ENCODE measurements at regions not wholly inside any gene's neighbourhood (a gene's known extent, or its start where the extent isn't known, plus 50 kb on each side); places are given as distances from the start of the nearest gene placed in this dataset.

DNA sequence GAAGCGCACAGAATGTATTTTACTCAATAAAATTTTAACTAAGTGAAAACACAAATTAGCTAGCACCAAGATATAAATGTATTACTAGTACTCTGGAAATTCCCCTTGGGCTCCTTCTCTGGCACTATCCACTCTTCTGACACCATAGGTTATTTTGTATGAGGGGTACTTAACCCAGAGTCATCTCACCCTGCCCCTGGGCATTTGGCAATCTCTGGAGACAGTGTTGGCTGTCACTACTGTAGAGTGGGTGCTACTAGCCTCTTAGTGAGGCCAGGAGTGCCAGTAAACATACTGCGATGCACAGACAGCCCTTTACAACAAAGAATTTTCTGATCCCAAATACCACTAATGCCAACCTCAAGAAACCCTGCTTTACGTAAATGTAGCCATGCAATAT lies 246.3 kb upstream of the KBTBD8 start:
- no peak for DNase-seq

DNA sequence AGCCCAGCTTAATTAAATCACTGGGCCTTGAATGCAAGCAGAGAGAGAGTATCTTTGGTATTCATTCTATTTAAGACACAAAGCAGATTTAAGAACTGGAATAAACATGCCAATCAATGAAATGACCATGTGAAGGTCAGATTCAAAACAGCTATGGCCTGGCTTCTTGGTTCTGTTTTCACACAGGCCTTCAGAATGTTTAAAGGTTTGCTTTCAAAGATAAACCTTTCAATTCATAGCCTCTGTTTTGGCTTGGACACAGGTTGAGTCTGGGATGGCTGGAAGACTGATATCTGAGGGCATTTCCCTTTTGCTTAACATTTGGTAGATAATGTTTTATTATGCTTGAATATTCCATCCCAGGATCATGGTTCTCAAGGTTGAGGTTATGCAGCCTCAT lies 244.4 kb upstream of the KBTBD8 start:
- no peak for DNase-seq

DNA sequence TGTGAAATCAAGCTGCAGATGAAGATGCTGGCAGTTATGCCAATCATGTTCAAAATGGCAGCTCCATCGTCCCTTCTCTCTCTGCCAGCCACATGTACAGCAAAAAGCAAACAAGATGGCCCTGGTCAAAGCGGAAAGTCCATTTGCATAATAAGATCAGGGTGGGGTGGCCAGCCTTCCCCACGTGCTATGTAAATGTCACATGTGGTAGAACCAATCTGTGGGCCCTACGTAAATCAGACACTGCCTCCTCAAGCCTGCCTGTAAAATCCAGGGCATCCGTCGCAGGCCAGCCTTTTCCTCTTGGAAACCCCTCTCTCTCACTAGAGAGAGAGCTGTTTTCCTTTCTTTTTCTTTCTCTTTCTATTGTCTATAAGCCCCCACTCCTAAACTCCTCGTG lies 243.5 kb upstream of the KBTBD8 start:
- DNase-seq = no peak

DNA sequence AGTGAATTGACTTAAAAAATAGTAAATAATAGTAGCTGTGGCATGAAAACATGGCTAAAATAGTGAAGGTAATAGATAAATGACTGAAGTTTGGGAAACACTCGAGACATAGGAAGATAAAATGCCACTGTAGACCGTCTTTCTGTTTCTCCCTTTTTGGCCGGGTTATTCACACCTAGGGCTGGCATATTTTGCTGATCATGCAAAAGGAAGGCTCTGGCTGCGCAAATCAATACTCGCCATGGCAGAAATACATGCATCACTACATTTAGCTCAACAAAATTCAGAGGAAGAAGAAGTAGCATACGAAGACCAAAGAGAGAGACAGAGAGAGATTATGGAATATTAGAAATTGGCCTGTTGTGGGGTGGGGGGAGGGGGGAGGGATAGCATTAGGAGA lies 242.2 kb upstream of the KBTBD8 start:
- no peak for DNase-seq

DNA sequence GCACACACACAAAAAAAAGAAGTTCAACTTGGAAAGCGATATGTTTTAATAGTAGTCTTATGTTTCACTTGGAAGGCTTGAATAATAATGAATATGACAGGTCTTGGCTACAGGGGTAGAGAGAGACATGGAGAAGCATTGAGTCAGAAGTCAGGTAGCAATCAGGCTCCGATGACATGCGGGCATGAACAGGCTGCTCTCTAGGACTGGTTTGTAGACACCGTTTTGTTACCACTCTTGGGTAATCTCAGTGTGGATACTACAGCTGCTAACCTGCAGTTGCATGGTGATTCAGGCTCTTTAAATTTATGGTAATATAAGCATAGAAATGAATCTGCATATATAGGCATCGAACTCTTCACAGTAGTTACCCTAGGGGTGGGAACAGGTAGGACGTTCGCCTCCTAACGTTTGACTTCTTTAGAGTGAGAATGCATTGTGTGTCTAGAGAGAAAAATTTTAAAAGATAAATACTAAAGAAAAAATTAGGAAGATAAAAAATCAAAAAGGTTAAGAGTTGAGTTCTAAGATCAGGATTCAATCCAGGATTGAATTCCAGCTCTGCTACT lies 241.6 kb upstream of the KBTBD8 start:
- DNase-seq = no peak

DNA sequence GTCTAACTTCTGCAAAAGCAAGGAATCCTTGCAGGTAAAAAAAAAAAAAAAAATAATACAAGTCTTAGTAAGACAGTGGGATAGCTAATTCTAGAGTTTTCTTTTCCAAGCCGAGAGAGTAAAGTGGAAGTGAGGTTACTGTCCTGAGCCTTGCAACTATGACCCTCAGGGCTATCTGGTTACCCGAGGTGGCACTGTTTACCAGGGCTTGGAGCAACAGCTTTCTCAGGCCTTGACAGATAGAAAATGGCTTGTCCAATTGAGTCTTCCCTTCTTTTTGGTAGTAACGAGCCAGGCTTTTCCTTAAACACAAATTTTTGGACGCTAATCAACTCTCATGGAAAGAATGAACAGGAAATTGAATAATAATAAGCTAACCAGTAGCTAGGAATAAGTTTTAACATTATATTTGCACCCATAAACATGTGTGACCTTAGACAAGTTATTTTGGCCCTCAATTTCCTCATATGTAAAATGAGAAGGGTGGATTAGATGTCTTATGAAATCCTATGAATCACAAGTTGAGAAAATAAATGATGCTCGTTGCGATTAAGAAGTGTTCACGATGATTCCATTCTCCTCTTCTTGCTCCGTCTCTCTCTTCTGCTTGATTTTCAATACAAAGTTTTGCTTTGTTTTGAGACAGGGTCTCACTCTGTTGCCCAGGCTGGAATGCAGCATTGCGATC lies 236.9 kb upstream of the KBTBD8 start:
- no peak for DNase-seq

DNA sequence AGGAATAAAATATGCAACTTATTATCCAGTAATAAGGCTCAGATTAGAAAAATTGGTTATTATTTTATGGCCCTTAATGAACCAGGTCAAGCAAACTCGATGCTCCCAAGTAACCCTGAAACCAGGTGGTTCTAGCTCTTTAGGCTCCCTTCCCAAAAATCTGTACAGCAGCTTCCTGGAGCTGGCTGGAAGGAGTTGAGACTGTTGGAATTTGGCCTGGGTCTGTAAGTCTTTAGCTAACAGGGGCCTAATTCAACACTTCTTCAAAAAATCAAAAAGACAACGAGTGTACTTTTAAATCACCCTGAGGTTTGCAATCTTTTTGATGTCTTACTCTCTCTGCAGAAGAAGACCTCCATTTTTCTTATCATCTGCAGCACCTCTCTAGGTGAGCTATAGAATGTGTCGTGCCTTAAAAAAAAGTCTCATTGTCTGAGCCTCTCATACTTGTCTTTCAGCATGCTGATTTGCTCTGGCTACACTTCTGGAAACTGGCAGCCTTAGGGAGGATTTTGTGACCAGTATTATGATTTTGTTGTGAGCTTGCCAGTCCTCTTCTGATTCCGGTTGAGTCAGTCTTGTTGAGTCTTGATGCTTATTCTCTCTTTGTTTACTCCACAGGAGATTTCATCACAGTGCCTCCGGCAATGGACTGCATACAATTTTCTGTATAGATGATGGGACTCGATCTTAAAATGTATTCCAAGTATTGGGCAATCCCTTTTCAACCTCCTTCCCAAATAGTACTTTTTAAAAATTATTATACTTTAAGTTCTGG lies 235.0 kb upstream of the KBTBD8 start:
- DNase-seq = no peak

DNA sequence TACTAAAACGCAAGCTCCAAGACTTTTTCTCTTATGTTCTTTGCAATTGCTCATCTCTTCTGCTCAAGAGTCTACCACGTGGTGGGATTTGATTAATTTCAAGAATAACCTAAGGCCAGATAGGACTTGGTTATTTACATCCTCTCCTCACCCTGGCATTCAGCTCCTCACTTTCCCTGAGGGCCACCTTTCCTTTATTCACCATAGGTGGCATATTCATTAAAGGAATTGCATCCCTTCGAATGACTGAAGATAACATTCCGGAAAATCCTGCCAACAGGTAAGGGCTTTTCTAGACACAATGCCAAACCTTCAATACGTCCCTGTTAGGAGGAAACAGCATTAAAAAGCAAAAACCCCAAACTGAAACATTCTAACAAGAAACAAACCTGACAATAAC lies 220.0 kb upstream of the KBTBD8 start:
- no peak for DNase-seq

DNA sequence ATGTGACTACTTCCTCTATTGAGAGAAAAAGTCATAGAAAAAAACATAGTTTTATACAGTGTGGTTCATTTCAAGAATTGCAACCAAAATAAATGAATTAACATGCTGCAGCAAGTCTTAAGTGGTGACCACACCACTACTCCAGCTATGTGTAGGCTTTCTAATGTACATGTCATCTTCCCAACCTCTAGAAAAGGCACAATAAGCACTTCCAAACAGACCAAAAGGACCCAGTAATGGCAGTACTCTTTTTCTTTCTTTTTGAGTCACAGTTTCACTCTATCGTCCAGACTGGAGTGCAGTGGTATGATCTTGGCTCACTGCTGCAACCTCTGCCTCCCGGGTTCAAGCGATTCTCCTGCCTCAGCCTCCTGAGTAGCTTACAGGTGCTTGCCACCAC lies 219.3 kb upstream of the KBTBD8 start:
- no peak for DNase-seq

DNA sequence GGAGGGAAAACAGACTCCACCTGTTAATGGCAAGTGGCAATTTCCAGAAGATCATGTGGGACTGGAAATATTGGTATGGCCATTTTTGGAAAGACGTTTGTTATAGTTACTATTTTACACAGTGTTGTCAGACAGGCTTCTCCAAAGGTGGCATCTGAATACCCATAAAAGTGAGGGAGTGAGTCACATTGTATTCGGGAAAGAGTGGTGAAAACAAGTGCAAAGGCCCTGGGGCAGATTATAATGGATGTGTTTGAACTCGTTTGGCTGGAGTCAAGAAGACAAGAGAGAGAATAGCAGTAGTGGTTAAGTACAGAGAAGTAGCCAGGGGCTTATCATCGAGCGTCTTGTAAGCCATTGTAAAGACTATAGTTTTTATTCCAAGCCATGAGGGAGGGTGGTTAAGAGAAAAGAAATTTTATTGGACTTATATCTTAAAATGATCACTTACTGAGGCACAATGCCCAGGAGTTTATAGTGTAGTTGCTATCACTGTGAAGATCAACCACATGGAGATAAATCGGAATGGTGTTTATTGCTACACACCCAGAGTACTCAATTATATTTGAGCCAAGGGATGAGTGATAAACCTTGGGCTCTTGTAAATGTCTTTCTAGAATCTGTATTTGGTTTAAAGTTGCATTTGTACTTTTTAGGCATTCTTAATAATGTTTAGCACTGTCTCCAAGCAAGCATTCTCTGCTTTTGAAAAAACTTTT lies 212.8 kb upstream of the KBTBD8 start:
- DNase-seq = no peak

DNA sequence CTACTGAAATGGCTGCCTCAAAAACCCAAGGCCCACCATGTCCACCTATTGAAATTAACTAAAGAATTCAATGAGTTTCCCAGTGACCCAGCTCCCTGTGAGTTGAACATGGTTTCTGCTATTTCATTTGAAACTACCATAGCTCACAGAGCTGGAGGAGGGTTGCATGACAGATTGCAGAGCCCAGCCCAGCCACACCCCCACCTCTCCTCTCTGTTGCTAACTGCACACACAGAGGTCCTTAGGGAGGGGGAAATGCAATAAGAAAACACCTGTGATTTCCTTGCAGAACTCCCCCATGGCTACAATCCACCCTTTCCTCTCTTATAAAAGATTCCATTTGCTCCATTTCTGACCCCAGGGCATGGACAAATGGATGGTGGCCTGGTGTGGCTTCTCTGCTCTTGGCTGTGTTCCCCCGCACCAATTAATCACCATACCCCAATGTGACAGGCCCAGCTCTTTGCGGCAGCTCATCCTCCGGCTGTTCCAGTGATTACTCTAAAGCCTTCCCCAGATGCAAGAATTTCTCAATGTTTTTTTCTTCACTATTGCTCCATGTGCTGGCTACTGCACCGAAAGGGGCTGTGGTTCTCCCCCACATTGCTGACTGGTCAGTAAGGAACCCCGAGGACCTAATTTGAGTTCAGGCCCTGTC lies 208.4 kb upstream of the KBTBD8 start:
- DNase-seq = no peak

DNA sequence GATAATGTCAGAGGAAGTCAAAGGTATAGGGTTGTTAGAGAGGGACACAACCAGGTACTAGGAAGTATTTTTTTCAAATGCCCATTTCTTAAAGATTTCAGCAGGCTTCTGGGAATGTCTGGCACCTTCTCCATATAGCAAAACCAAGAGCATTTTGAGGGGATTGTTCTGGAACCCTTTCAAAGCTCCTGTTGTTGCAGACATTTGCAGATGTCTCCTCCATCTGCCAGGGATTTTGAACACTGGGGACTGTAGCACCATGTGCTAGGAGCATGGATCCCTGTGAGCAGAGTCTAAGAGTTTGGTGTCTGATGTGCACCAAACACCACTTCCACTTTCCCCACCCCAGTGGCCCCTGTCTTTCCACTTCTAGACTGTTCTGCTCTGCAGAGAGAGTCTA lies 206.0 kb upstream of the KBTBD8 start:
- no peak for DNase-seq

DNA sequence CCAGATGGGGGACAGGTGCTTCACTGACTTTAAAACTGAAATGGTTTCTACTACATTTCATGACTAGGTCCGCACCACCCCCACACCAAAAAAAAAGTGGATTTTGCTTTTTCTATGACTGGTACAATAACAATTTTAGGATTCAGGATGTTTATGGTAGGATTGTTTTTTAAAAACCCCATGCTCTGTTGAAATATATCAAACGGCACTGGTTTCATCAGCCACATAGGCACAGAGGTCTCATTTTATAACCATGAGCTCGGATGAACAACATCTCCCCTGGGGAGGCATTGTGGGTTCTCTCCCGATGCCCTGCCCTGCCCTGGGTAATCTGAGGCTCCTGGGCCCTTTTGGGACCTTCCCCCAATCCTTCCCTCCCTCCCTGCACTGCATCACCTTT lies 202.7 kb upstream of the KBTBD8 start:
- DNase-seq = no peak

DNA sequence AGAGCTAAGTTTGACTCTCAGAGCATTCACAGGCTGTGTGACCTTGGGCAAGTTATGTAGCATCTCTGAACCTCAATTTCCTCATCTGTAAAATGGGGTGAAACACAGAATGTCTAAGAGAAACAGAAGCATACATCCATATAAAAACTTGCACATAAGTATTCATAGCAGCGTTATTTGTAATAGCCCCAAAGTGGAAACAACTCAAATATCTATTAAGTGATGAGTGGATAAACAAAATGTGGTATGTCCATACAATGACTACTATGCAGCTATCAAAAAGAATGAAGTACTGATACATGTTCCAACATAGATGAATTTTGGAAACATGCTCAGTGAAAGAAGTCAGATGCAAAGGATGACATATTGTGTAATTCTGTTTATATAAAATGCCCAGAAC lies 201.8 kb upstream of the KBTBD8 start:
- no peak for DNase-seq

DNA sequence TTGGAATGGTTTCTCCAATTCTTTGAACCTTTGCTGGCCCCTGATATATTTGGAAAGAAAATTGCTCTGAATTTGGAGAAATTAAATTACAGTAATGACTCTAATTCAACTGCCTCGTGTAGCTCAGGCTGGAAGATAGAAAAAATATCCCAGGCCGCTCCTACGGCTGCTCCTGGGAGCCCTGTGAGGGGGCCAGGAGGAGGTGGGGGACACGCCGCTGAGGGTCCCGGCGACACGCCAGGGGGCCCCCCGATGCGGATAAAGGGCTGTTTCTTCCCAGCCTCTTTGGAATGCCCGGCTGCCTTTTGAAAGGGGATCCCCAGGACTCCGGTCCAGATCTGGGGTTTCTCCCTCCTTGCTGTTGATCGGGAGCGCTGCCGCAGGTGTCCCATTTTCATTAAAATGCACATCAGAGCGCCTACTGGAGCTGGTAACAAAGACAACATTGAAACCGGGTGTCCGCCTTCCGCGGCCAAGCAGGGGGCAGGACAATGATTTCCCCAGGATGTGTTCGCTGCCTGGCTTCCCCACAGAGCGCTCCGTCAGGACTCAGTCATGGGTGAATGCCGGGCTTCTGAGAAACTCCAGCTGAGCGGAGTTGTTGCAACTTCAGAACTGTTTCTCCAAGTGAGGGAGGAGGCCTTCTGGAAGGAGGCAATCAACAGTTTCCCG lies 200.1 kb upstream of the KBTBD8 start:
- peak; percentile 56 for DNase-seq

DNA sequence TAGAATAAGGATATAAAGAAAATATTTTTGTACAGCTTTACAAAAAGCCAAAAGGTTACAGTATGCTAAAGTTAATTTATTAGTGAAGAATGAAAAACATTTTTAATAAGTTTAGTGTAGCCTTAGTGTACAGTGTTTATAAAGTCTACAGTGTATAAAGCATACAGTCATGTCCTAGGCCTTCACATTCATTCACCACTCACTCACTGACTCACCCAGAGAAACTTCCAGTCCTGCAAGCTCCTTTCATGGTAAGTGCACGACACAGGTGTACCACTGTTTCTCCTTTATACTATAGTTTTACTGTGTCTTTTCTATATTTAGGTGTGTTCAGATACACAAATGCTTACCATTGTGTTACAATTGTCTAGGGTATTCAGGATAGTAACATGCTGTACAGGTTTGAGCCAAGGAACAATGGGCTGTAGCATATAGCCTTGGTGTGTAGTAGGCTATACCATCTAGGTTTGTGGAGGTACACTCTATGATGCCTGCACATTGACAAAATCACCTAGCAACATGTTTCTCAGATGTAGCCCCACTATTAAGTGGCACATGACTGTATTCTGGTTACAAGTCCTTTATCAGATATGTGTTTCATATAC lies 197.1 kb upstream of the KBTBD8 start:
- DNase-seq = no peak

DNA sequence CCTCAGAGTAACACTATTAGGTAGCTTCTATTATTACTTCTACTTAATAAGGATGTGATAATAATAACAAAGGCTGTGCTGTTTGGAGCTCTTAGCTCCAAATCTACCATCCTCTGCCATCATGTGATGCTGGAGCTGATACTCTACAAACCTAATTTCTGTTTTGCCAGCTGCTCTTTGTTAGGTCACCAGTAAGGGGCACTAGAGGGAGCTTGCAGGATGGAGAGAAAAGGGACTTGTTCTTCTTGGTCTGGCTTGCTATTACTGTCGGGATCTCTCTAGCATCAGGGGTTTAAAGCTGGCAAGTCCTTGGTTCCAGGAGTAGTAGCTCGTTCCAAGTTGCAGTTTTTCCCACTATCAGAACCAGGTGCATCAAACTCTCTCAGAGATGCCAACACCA lies 194.9 kb upstream of the KBTBD8 start:
- DNase-seq = peak; percentile 36

DNA sequence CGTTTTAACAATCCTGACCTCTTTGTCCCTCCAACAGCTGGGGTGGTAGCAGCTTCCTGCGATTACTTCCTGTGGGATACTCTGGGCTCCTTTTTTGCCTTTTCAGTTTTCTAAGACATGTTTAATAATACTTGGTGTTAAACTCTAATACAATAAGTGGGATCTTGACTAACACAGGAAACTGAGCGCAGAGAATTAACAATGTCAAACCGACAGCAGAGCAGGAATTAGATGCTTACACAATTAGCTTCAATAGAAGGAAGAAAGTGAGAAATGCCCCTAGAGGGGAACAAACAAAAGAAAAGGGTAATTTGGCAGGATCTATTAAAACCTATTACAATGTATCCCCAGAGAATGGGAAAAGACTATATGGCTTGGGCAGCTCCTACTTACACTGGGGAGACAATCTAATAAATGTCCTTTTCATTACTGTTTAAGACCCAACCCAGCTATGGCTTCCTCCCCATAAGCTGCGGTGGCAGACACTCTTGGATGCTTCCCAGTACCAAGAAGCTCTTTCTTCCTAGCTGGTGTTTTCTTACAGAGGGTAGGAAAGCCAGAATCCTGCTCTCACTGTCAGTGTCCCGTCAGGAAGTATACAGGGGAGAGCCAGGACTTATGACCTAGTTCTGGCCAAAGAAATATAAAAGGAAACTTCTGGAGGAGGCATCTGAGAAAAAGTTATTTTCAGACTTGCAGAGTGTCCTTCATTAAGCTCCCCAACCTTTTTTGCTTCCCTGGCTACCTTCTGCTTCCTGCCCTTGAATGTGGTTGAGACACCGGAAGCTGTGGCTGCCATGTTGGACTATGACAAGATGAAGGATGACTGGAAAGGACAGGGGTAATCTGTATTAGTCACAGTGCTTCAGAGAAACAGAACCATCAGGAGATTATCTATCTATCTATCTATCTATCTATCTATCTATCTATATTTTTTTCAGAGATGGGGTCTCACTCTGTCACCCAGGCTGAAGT lies 194.1 kb upstream of the KBTBD8 start:
- peak; percentile 53 for DNase-seq

DNA sequence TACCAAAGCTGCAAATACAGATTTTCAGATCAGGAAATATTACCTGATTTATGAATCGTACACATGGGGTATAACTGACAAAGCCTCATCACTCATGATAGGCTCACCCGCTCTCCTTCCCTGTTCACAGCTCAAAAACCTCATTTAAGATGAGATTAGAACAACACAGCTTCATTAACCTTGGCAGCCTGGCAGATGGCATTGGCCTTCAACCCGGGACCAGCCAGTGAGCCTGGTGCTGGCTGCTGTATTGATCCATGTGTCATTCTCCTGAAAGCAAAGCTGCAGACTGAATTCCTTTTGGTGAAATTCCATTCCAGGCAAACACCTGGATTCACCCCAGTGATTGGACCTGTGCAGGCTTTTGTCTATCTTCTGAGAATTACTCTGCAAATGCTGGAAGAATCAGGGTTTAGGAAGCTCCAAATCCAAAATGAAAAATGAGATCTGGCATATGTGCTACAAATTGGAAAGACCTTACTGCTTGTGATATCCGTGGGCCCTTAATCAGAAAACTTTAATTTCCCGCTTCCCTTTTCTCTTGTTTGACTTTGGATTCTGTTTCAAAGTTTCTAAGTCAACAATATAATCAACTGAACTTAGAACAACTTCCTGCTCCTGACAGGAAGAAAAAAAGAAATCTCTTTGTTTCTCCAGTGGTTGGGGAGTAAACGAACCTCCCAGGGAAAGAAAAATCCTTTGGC lies 189.1 kb upstream of the KBTBD8 start:
- DNase-seq = no peak

DNA sequence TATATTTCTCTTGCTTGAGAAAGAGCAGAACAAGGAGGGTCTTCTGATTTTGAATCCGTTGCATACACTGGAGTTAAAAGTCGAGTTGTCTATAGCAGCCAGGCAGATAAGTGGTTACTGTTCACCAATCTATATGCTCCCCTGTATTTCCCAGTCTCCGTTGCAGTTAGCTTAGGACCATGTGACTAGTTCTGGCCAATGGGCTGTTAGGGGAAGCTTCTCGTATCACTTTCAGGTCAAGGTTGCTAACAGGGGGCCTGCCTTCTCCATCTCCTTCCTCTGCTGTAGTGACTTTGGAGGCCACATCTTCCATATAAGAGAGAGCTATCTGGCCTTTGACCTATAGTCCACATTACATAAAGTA lies 188.5 kb upstream of the KBTBD8 start:
- DNase-seq = peak; percentile 8
